ENCODE measurements at regions not wholly inside any gene's neighbourhood (a gene's known extent, or its start where the extent isn't known, plus 50 kb on each side); places are given as distances from the start of the nearest gene placed in this dataset.

DNA sequence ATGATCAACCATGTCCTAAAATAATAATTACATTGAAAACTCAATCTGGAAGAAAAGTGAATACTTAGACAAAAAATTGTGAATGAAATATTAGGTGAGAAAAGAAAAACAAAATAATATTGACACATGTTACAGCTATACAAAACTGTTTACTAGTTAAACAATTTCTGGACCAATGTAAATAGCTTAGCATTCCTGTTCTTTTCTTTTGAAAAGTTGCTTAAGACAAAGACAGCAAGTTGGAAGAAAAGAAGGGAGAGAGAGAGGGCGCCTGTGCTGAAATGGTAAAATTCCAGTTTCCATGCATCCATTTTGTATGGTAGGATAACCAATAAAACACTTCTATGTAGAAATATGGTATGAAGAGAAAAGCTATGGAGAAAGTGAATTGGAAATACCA, 94.1 kb upstream of the RFX8 start:
- H3K9me3 Mint-ChIP-seq: no peaks in the 10 kb centered on the region

GRCh38 chr2:101566632-101567228, 91.8 kb upstream of the RFX8 start:
- DNase-seq (no peak), ATAC-seq (no peak)
- Mint-ChIP-seq H3K36me3 (no peaks in the 10 kb centered on the region), H3K4me3 (no peak overlapping the region), H3K27me3 (peaks cover 0 to 2% (median 0%) of the 10 kb centered on the region in 5 donors), H3K27ac (no peak overlapping the region), H3K9me3 (peaks cover 0 to 6% (median 0%) of the 10 kb centered on the region in 9 donors), H3K4me1 (peaks cover 25 to 64% (median 47%) of the 10 kb centered on the region in 4 donors)
- POLR2A ChIA-PET: no interaction called here

More for the DNA sequence above, 94.1 kb upstream of the RFX8 start:
- H3K36me3 Mint-ChIP-seq: no peaks in the 10 kb centered on the region
- H3K4me3 Mint-ChIP-seq: peak overlapping the region in 1 of 10 donors; percentile 26
- H3K27me3 Mint-ChIP-seq: peaks cover 0 to 2% (median 0%) of the 10 kb centered on the region in 5 donors
- no peak for ATAC-seq
- H3K27ac Mint-ChIP-seq: peak overlapping the region in 4 of 10 donors; percentile 54 to 78 (median 68)
- DNase-seq: no peak
- POLR2A ChIA-PET: interaction anchor here (1.2 kb wide), 1 partner anchor 8 kb away, joined by 4 read pairs; no protein-coding TSS in a partner anchor
- H3K4me1 Mint-ChIP-seq: peaks cover 16 to 58% (median 33%) of the 10 kb centered on the region in 4 donors

- DNase-seq (no peak), ATAC-seq (no peak)
- H3K27me3 Mint-ChIP-seq: peaks cover 0 to 2% (median 0%) of the 10 kb centered on the region in 5 donors
- H3K36me3 Mint-ChIP-seq: peaks cover 0 to 10% (median 6%) of the 10 kb centered on the region in 3 donors
- H3K9me3 Mint-ChIP-seq: peaks cover 0 to 24% (median 14%) of the 10 kb centered on the region in 9 donors
- POLR2A ChIA-PET: no interaction called here
- H3K27ac Mint-ChIP-seq: peak overlapping the region in 1 of 10 donors; percentile 45
- peaks cover 27 to 63% (median 46%) of the 10 kb centered on the region in 4 donors for H3K4me1 Mint-ChIP-seq
- no peak overlapping the region for H3K4me3 Mint-ChIP-seq
Observed at GRCh38 chr2:101563849-101564248, 88.9 kb upstream of the RFX8 start.

DNA sequence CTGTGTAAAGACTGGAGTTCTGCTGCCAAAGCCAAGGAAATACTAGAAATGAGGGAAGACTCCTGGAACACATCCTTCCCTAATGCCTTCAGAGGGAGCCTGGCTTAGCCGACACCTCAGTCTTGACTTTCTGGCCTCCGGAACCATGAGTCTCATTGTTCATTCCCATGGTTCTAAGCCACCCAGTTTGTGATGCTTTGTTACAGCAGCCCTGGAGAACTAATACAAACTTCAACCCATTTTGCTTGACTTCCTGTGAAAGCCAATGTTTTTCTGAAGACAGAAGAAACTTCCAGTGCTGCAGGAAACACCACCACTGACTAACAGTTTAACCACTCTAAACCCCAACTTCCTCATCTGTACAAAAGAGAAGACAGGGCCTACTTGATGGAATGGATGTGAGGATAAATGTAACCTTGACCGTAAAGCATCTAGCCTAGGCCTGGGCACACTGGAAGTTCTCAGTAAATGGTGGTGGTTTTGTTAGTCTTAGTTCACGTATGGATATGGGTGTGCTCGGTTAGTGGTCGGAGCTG, 85.9 kb upstream of the RFX8 start:
- Mint-ChIP-seq H3K27ac (peak overlapping the region; percentile 45 to 91 (median 76)), H3K4me3 (peak overlapping the region in 8 of 10 donors; percentile 19 to 62 (median 54)), H3K27me3 (no peaks in the 10 kb centered on the region), H3K36me3 (peaks cover 0 to 10% (median 6%) of the 10 kb centered on the region in 3 donors), H3K9me3 (peaks cover 0 to 26% (median 14%) of the 10 kb centered on the region in 9 donors), H3K4me1 (peaks cover 26 to 46% (median 37%) of the 10 kb centered on the region in 4 donors)
- ATAC-seq: no peak
- POLR2A ChIA-PET: interaction anchor here (1.1 to 1.8 kb wide), 2 partner anchors 9 to 10 kb away, joined by 4 to 6 read pairs; no protein-coding TSS in a partner anchor
- peak in 2 of 10 donors; percentile 12 to 18 for DNase-seq

DNA sequence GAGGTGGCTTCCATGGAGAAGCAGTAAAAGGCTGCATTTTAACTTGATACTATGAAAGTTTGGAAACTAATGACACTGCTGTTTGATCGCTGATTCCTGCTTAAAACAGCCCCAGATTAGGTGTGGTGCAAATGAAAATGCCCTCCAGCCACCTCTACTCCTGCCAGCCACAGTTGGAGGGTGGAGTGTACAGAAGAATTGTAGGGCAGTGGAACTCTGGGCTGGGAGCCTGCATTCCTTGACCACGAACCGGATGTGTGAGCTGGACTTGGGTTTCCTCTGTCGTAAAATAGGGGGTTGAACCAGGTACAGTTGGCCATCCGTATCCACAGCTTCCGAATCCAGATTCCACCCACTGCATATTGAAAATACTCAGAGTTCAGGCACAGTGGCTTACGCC, 84.6 kb upstream of the RFX8 start:
- POLR2A ChIA-PET: no interaction called here
- ATAC-seq (no peak), DNase-seq (no peak)
- H3K9me3 Mint-ChIP-seq: peaks cover 0 to 26% (median 14%) of the 10 kb centered on the region in 9 donors
- no peak overlapping the region for H3K4me3 Mint-ChIP-seq
- peaks cover 23 to 42% (median 34%) of the 10 kb centered on the region in 4 donors for H3K4me1 Mint-ChIP-seq
- H3K27ac Mint-ChIP-seq: peak overlapping the region in 1 of 10 donors; percentile 38
- H3K36me3 Mint-ChIP-seq: peaks cover 0 to 10% (median 6%) of the 10 kb centered on the region in 3 donors
- no peaks in the 10 kb centered on the region for H3K27me3 Mint-ChIP-seq

DNA sequence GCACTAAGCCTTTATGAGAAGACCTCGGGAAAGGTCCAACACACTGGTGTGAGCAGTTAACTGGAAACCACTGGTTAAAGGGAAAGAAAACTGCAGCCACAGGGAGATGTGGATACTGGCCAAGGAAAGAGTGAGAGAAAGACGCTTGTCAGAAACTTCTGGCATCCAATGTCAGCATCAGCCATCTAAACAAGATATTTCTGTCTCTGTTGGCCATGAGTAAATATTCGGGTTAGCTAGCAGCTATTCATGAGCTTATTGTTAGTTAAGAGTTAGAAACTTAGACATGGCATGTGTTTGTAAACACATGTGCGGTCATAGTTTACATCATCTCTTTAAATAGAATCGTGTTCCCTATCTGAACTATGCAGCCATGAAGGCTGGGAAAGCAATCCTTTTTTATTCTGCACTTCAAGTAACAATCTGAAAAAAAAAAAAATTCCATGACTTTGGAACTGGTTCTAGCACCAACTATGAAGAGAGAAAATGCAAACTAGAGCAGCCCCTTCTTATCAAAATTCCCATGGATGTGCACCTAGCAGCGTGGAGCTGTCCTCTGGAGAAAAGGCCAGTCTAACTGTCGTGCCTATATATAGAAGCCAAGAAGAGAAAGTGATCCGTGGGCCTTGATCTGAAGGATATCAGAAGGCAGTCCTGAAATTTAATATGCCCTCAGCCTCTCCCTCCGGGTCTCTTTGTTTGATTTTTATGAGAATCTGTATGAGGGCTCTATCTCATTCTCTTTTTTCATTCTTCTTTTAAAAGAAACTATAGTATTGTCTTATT, 84.0 kb upstream of the RFX8 start:
- no peak for ATAC-seq
- POLR2A ChIA-PET: no interaction called here
- peak overlapping the region in 1 of 10 donors; percentile 14 for H3K4me3 Mint-ChIP-seq
- no peaks in the 10 kb centered on the region for H3K27me3 Mint-ChIP-seq
- no peak for DNase-seq
- H3K9me3 Mint-ChIP-seq: peaks cover 0 to 26% (median 14%) of the 10 kb centered on the region in 9 donors
- peaks cover 21 to 38% (median 33%) of the 10 kb centered on the region in 4 donors for H3K4me1 Mint-ChIP-seq
- H3K36me3 Mint-ChIP-seq: peaks cover 0 to 10% (median 6%) of the 10 kb centered on the region in 3 donors
- H3K27ac Mint-ChIP-seq: peak overlapping the region in 4 of 10 donors; percentile 11 to 49 (median 29)

GRCh38 chr2:101556033-101556459, 81.1 kb upstream of the RFX8 start:
- Mint-ChIP-seq H3K27ac (no peak overlapping the region), H3K4me3 (no peak overlapping the region), H3K36me3 (peaks cover 0 to 10% (median 6%) of the 10 kb centered on the region in 3 donors), H3K27me3 (no peaks in the 10 kb centered on the region), H3K4me1 (peaks cover 18 to 32% (median 24%) of the 10 kb centered on the region in 4 donors), H3K9me3 (peaks cover 0 to 22% (median 11%) of the 10 kb centered on the region in 9 donors)
- ATAC-seq: no peak
- no peak for DNase-seq
- POLR2A ChIA-PET: no interaction called here

DNA sequence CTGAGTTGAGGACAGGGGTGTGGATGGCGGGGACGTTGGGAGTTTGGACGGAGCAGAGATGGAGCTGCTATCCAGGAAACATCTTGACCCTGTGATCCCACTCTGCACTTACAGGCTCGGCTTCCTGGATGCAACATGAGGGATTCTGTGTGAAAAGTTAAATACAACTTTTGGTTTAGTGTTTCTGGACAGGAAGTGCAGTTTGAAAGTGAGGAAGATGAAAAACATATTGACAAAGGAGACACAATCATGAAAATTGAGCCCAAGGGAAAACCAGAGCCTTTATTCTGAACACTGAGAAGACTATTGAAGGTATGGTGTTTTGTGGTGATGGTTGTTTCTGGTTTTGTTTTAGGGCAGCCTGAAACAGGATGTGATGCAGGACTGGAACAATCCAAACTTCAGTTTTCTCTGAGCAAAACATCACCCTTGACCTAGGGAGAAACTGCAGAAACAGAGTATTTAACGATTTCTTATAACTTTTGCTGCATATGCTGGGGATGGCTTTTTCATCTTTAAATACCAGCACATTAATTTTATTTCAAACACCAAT, 76.5 kb upstream of the RFX8 start:
- Mint-ChIP-seq H3K4me1 (peaks cover 15 to 34% (median 17%) of the 10 kb centered on the region in 4 donors), H3K27ac (peak overlapping the region in 8 of 10 donors; percentile 0 to 49 (median 24)), H3K27me3 (no peaks in the 10 kb centered on the region), H3K9me3 (no peaks in the 10 kb centered on the region), H3K4me3 (peak overlapping the region in 4 of 10 donors; percentile 0 to 47 (median 26)), H3K36me3 (no peaks in the 10 kb centered on the region)
- POLR2A ChIA-PET: no interaction called here
- DNase-seq (peak in 2 of 10 donors; percentile 14 to 16), ATAC-seq (peak in 1 of 2 donors; percentile 61)

DNA sequence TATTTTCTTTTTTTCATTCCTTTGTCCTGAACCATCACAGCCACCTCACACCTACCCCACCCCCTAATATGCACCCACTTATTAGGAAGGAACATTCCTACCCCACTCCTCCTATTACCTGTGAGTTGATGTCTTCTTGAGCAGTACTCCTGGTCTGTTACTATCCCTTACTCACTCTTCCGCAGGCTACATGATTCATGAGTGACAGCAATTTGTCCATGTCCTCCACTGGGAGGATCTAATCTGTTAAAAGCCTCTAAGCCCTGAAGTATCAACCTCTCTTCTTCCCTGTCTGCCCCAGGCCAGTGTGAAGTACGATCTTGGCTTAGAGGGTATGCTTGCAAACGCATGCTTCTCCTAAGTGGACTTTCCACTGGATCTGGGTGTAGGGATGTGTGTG, 75.6 kb upstream of the RFX8 start:
- Mint-ChIP-seq H3K9me3 (no peaks in the 10 kb centered on the region), H3K4me1 (peaks cover 15 to 26% (median 16%) of the 10 kb centered on the region in 4 donors), H3K36me3 (no peaks in the 10 kb centered on the region), H3K27ac (peak overlapping the region in 5 of 10 donors; percentile 40 to 68 (median 49)), H3K27me3 (no peaks in the 10 kb centered on the region), H3K4me3 (no peak overlapping the region)
- DNase-seq: no peak
- no peak for ATAC-seq
- POLR2A ChIA-PET: no interaction called here

DNA sequence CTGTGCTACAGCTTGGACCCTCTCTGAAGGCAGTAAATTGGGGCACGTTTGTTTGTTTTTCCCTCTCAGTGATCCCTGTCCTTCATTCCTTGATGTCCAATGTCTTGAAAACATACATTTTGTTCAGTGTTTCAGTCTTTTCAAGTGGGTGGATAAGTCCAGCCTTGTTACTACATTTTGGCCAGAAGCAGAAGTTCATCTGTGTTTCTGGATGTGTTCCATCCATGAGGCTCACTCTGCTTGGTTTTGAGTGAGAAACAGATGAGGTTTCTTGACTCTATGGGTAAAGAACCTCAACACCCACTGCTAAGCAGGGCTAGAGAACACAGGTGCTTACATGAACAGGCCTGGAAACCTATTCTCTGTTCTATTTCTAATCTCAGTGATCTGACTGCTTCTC, 74.5 kb upstream of the RFX8 start:
- no peaks in the 10 kb centered on the region for H3K9me3 Mint-ChIP-seq
- POLR2A ChIA-PET: no interaction called here

DNA sequence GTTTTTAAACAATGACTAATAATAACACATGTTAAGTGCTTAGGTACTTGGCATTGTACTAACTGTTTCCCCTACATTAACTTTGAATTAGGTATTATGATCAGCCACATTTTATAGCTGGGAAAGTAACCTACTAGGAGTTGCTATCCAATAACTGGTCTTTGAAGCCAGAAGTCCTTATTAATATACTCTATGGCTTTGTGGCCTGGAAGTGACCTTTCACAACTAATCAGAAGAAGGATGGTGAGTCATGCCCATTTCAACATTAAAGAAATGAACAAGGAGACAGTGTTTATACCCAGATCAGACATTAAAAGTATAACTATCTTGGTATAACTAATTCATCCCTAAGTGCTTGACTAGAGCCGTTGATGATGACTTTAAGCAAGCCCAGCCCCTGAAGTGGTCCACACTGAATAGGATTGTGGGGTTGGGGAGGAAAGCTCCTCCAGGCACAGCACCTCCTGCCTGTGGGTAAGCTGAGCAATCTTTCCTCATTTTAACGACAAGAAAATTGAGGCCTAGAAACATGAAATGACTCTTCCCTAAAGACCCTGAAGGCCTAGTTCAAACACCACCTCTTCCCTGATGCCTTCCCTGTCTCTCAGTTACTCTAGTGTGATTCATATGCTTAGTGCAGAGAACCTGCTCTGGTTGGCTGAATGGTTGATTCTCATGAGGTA, 71.6 kb upstream of the RFX8 start:
- no peak overlapping the region for H3K4me3 Mint-ChIP-seq
- ATAC-seq (no peak), DNase-seq (no peak)
- peak overlapping the region in 1 of 10 donors; percentile 13 for H3K27ac Mint-ChIP-seq
- H3K4me1 Mint-ChIP-seq: peaks cover 8 to 16% (median 10%) of the 10 kb centered on the region in 4 donors
- H3K36me3 Mint-ChIP-seq: peaks cover 0 to 5% (median 0%) of the 10 kb centered on the region in 3 donors
- no peaks in the 10 kb centered on the region for H3K27me3 Mint-ChIP-seq
- H3K9me3 Mint-ChIP-seq: peaks cover 0 to 4% (median 0%) of the 10 kb centered on the region in 9 donors
- POLR2A ChIA-PET: no interaction called here

More for the DNA sequence above, 74.5 kb upstream of the RFX8 start:
- Mint-ChIP-seq H3K4me1 (peaks cover 15 to 26% (median 16%) of the 10 kb centered on the region in 4 donors), H3K27me3 (no peaks in the 10 kb centered on the region), H3K36me3 (no peaks in the 10 kb centered on the region), H3K4me3 (no peak overlapping the region), H3K27ac (no peak overlapping the region)
- no peak for DNase-seq
- no peak for ATAC-seq

DNA sequence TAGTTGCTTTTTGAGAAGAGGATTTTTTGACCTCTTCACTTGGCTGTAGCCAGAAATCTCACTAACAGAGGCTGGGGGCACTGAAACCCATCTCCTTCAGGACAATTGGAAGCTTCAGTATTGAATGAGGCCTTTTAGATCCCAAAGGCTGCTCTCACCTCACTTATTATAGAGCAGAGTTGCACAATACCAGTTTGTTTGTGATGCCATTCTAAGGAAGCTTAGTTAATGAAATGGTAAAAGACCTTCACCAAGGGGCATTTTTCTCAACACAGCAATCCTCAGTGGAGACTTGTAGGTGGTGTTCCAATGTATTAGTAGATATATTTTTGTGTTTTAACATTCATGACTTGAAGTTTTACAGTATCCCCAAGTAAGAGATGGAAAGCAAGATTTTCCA, 71.0 kb upstream of the RFX8 start:
- no peak for DNase-seq
- no peak overlapping the region for H3K27ac Mint-ChIP-seq
- peaks cover 2 to 11% (median 4%) of the 10 kb centered on the region in 4 donors for H3K4me1 Mint-ChIP-seq
- peaks cover 0 to 5% (median 0%) of the 10 kb centered on the region in 3 donors for H3K36me3 Mint-ChIP-seq
- H3K9me3 Mint-ChIP-seq: peaks cover 0 to 4% (median 0%) of the 10 kb centered on the region in 9 donors
- no peak overlapping the region for H3K4me3 Mint-ChIP-seq
- H3K27me3 Mint-ChIP-seq: no peaks in the 10 kb centered on the region
- ATAC-seq: no peak
- POLR2A ChIA-PET: no interaction called here
